Mesothelial cell of epicardium (in vitro differentiated cells): ENCODE measurements at regions not wholly inside any gene's neighbourhood (a gene's known extent, or its start where the extent isn't known, plus 50 kb on each side); places are given as distances from the start of the nearest gene placed in this dataset.

Experiments used
- DNase-seq, 2 experiments: peaks; one replicate each; pipeline ENCODE4 v3.0.0; 2021; ENCODE audit warnings: low spot score in 2 of 2; ENCODE audit not compliant: unreplicated experiment in 2 of 2
- H3K27ac Mint-ChIP-seq: 2 replicates; pipeline ENCODE4 v1.8.0; 2021; ENCODE audit warnings: mixed read lengths
- H3K27me3 Mint-ChIP-seq: 2 replicates; pipeline ENCODE4 v1.8.0; 2021; ENCODE audit warnings: low read depth, mixed read lengths
- H3K36me3 Mint-ChIP-seq: 2 replicates; pipeline ENCODE4 v1.8.0; 2021; ENCODE audit warnings: mixed read lengths
- H3K4me1 Mint-ChIP-seq: 2 replicates; pipeline ENCODE4 v1.8.0; 2021; ENCODE audit warnings: mixed read lengths
- H3K4me3 Mint-ChIP-seq: 2 replicates; pipeline ENCODE4 v1.8.0; 2021; ENCODE audit warnings: mild to moderate bottlenecking, moderate library complexity, mixed read lengths
- H3K9me3 Mint-ChIP-seq: 2 replicates; pipeline ENCODE4 v1.8.0; 2021; ENCODE audit warnings: mixed read lengths
- TF ChIP-seq, protein P1 (sequence below): fragments of 200-600 bp; sonication (generic); IDR thresholded peaks from one replicate; pipeline ENCODE4 v1.5.0; 2021; ENCODE audit warnings: antibody characterized with exemption; ENCODE audit not compliant: unreplicated experiment

DNA sequence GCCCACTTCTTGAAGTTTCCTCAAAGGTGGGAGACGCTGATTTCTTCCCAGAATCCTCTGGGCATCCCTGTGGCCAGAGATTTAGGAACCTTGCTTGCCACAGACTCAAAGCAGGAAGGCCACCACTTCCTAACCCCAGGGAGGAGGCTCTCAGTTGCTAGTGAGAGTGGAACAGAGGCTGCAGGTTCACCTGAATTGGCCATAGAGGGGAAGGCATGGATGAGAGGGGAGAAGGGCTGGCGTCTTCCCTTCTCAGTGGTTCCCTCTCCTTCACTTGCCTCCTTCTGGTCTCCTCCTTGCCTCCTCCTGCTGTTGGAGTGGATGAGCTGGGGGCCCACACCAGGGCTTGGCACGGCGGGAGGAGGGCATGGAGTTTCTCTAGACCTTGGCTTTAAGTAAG is 185.7 kb downstream of the ADAMTS15 start:
- no peaks in the 10 kb centered on the region for H3K9me3 Mint-ChIP-seq
- no peak for DNase-seq
- H3K4me3 Mint-ChIP-seq: no peak overlapping the region
- H3K4me1 Mint-ChIP-seq: peaks cover 24% of the 10 kb centered on the region
- peaks cover 2% of the 10 kb centered on the region for H3K27me3 Mint-ChIP-seq
- no peak overlapping the region for H3K27ac Mint-ChIP-seq
- no peaks in the 10 kb centered on the region for H3K36me3 Mint-ChIP-seq
- TF ChIP-seq, protein P1, sequence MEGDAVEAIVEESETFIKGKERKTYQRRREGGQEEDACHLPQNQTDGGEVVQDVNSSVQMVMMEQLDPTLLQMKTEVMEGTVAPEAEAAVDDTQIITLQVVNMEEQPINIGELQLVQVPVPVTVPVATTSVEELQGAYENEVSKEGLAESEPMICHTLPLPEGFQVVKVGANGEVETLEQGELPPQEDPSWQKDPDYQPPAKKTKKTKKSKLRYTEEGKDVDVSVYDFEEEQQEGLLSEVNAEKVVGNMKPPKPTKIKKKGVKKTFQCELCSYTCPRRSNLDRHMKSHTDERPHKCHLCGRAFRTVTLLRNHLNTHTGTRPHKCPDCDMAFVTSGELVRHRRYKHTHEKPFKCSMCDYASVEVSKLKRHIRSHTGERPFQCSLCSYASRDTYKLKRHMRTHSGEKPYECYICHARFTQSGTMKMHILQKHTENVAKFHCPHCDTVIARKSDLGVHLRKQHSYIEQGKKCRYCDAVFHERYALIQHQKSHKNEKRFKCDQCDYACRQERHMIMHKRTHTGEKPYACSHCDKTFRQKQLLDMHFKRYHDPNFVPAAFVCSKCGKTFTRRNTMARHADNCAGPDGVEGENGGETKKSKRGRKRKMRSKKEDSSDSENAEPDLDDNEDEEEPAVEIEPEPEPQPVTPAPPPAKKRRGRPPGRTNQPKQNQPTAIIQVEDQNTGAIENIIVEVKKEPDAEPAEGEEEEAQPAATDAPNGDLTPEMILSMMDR: no peak

DNA sequence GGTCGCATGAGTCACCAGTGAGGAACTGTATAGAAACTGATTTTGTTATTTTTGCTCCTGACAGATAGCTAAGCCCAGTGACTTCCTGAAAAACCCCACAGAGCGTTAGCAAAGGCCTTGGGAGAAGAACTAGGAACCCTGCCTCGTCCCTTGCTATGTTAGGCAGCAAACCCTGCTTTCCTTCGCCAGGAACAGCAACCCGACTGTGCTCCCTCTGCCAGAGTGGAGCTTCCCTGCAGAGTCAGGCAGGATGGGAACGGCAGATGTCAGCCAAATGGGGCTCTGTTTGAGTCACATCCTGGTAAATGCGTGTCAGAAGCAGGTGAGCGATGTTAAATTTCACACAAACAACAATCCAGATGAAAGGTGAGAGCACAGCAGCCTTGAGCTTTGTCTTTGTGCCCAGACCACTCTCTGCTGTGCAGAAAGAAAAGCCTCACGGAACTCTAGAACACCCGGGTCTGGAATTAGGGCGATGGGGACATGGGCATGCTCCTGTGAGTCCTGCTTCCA is 186.6 kb downstream of the ADAMTS15 start:
- Mint-ChIP-seq H3K4me3 (no peak overlapping the region), H3K4me1 (peaks cover 20% of the 10 kb centered on the region), H3K27ac (no peak overlapping the region), H3K36me3 (no peaks in the 10 kb centered on the region), H3K27me3 (peaks cover 2% of the 10 kb centered on the region), H3K9me3 (no peaks in the 10 kb centered on the region)
- no peak for DNase-seq
- TF ChIP-seq, protein P1: no peak

DNA sequence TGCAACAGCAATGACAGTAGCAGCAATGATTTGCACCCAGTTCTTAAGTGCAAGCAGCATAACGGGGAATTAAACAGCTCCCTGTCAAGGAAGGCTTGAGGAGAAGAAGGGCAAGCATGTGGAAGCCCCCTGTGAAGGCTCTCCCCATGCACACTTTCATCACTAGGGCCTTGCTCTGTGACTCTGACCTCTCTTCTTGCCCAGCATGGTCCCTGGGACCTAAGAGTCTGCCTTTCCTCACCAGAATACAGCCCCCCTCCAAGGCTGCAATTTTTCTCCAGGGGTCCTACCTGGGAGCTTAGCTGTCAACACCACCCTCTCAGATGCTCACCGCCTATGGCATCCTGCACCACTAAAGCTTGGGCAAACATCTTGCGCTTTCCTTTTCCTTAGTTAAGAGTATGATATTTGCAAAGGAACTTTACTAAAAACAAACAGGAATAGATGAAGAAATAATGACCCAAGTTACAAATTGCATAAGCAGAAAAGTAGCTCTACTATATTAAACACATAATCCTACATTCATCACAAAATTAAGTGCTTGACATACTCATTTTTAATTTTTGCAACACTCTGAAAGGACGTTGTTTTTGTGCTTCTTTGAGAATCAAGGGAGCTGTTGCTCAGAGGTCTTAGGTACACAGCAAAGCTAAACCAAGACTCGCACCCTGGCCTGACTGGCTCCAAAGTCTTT is 187.6 kb downstream of the ADAMTS15 start:
- Mint-ChIP-seq H3K36me3 (no peaks in the 10 kb centered on the region), H3K27ac (no peak overlapping the region)
- TF ChIP-seq, protein P1: no peak

DNA sequence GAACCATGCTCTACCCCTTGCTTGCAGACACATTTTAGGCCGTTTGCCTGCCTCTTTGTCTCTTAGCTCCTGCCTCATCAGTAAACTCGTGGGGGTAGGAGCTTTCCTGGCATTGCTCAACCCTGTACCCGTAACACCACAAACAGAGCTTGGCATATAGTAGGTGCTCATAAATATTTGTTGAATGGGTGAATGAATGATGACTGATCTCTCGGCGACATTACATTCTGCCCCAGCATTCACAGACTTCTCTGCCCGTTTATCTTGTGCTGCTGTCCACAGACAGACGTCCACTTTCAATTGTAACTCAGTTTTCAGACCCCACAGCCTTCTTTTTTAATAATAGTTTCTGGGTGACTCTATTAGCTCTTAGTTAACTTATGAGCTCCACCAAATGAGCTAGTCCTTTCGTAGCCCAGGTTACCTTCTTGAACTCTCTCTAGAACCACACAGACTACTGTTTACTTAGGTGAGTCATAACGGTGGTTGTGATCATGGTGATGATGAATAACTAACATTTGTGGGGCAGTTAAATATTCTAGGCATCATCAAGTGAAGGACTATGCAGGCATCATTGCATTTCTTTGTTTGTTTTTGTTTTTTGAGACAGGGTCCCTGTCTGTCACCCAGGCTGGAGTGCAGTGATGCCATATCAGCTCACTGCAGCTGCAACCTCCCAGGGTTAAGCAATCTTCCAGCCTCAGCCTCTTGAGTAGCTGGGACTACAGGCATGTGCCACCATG is 188.4 kb downstream of the ADAMTS15 start:
- H3K4me1 Mint-ChIP-seq: peaks cover 20% of the 10 kb centered on the region
- H3K9me3 Mint-ChIP-seq: no peaks in the 10 kb centered on the region
- DNase-seq: no peak
- TF ChIP-seq, protein P1: no peak
- no peaks in the 10 kb centered on the region for H3K36me3 Mint-ChIP-seq
- no peak overlapping the region for H3K4me3 Mint-ChIP-seq
- peaks cover 2% of the 10 kb centered on the region for H3K27me3 Mint-ChIP-seq
- H3K27ac Mint-ChIP-seq: no peak overlapping the region

More for the DNA sequence above, 187.6 kb downstream of the ADAMTS15 start:
- Mint-ChIP-seq H3K4me3 (no peak overlapping the region), H3K4me1 (peaks cover 20% of the 10 kb centered on the region), H3K27me3 (peaks cover 2% of the 10 kb centered on the region), H3K9me3 (no peaks in the 10 kb centered on the region)
- DNase-seq: no peak

DNA sequence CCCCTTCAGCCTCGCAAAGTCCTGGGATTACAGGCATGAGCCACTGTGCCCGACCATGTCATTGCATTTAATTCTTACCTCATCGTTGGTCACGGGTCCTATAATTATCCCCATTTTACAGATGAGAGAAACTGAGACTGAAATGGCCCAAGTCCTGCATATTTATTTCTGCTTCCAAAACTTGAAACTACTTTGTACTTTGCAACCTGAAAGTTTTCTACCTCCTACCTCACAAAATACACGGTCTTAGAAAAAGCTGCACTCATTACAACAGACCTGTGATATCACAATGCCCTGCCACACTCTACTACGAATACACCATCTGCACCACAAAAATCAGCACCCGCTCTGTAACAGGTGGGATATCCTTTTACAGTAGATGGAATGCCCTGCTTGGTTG is 189.1 kb downstream of the ADAMTS15 start:
- peaks cover 20% of the 10 kb centered on the region for H3K4me1 Mint-ChIP-seq
- H3K36me3 Mint-ChIP-seq: no peaks in the 10 kb centered on the region
- H3K9me3 Mint-ChIP-seq: no peaks in the 10 kb centered on the region
- no peak overlapping the region for H3K4me3 Mint-ChIP-seq
- no peak overlapping the region for H3K27ac Mint-ChIP-seq
- no peak for DNase-seq
- peaks cover 2% of the 10 kb centered on the region for H3K27me3 Mint-ChIP-seq
- TF ChIP-seq, protein P1: no peak
